GM19468 (cell line): ENCODE measurements at regions not wholly inside any gene's neighbourhood (a gene's known extent, or its start where the extent isn't known, plus 50 kb on each side); places are given as distances from the start of the nearest gene placed in this dataset.

Experiments
- ATAC-seq: cut with Tn5 transposase; IDR thresholded peaks from one replicate; pipeline ENCODE4 v1.9.1; 2021; ENCODE audit warnings: mild to moderate bottlenecking, moderate library complexity, moderate number of reproducible peaks; ENCODE audit not compliant: unreplicated experiment; ENCODE audit errors: extremely low read depth

GRCh38 chr4:121448231-121448630, 67.4 kb upstream of the QRFPR start:
- no peak for ATAC-seq

GRCh38 chr4:121439669-121440068, 58.9 kb upstream of the QRFPR start:
- no peak for ATAC-seq
